Keratinocyte (primary cell): ENCODE measurements at regions not wholly inside any gene's neighbourhood (a gene's known extent, or its start where the extent isn't known, plus 50 kb on each side); places are given as distances from the start of the nearest gene placed in this dataset.

ENCODE experiments used
- CTCF ChIP-seq, 3 experiments: IDR thresholded peaks in 1 of 3; conservative IDR thresholded peaks in 1 of 3; optimal IDR thresholded peaks in 1 of 3; 2 replicates in 2 of 3; 3 replicates in 1 of 3; pipeline versions ENCODE3 to v1.5.1; 2011; ENCODE audit warnings: low read length in 3 of 3, mild to moderate bottlenecking in 3 of 3, moderate library complexity in 2 of 3, control low read depth in 1 of 3, inconsistent platforms in 1 of 3; ENCODE audit not compliant: insufficient read depth in 2 of 3; ENCODE audit errors: extremely low read depth in 1 of 3
- EZH2 ChIP-seq: IDR thresholded peaks from one replicate; pipeline ENCODE4 v1.6.1; 2012; ENCODE audit warnings: inconsistent platforms, mild to moderate bottlenecking, low read length, moderate library complexity

- TF ChIP-seq CTCF (optimal IDR thresholded peaks at IDR 0.05 in 1 of 3, IDR thresholded peaks at IDR 0.05 in 1 of 3, conservative IDR thresholded peaks at IDR 0.05 in 1 of 3; ENCODE audit: extremely low read depth in 1 of 3, insufficient read depth in 2 of 3, low read length in 3 of 3) (no peak), EZH2 (no peak)
Observed at GRCh38 chr14:84655014-84655413, 874.9 kb upstream of the FLRT2 start.
